ENCODE measurements at regions not wholly inside any gene's neighbourhood (a gene's known extent, or its start where the extent isn't known, plus 50 kb on each side); places are given as distances from the start of the nearest gene placed in this dataset.

- peak; percentile 28 for ATAC-seq
- DNase-seq (ENCODE audit: low read depth, low spot score): no peak
- H3K4me1 ChIP-seq (ENCODE audit: control insufficient read depth in 1 of 2, insufficient read depth in 2 of 2, low read length in 2 of 2): peaks cover 63 to 91% of the 10 kb centered on the region in 2 experiments
- peak overlapping the region; percentile 46 for H3K9ac ChIP-seq (ENCODE audit: low read length)
- POLR2A ChIA-PET: interaction anchor here (1.3 kb wide), 1 partner anchor 32 kb away, joined by 11 read pairs; no protein-coding TSS in a partner anchor
- H3K36me3 ChIP-seq (ENCODE audit: control insufficient read depth in 1 of 2, insufficient read depth in 2 of 2, low read length in 2 of 2): no peaks in the 10 kb centered on the region
- H3K4me3 ChIP-seq (replicated peaks in 1 of 2; ENCODE audit: low read depth in 1 of 2, low read length in 2 of 2): no peak overlapping the region
- RAD21 ChIA-PET (ENCODE audit: low non-redundant PET in 1 of 2, low total read pairs in 2 of 2, uncharacterized antibody in 2 of 2, unreplicated experiment in 2 of 2): no interaction called here
- no peaks in the 10 kb centered on the region for H3K79me2 ChIP-seq (ENCODE audit: insufficient read depth, low read length)
- TF ChIP-seq ZNF274 (IDR thresholded peaks at IDR 0.05; ENCODE audit: low read depth, low read length) (no peak), POLR2AphosphoS5 (IDR thresholded peaks at IDR 0.05; ENCODE audit: low read depth, low read length) (no peak), SP1 (IDR thresholded peaks at IDR 0.05; ENCODE audit: low read depth) (no peak), EZH2phosphoT487 (IDR thresholded peaks at IDR 0.05; ENCODE audit: borderline replicate concordance) (no peak), RAD21 (IDR thresholded peaks at IDR 0.05; ENCODE audit: low read depth) (no peak), TCF7L2 (IDR thresholded peaks at IDR 0.05; ENCODE audit: borderline replicate concordance, extremely low read depth, insufficient read depth, insufficient read length) (no peak), MAX (IDR thresholded peaks at IDR 0.05) (no peak), ELF1 (IDR thresholded peaks at IDR 0.05; ENCODE audit: borderline replicate concordance, low read depth) (no peak), FOSL1 (IDR thresholded peaks at IDR 0.05; ENCODE audit: low read depth) (no peak)
- H3K9me3 ChIP-seq (ENCODE audit: control insufficient read depth in 1 of 2, insufficient read depth in 1 of 2, low read depth in 1 of 2, low read length in 2 of 2): no peaks in the 10 kb centered on the region
- no peaks in the 10 kb centered on the region for H3K27me3 ChIP-seq (ENCODE audit: insufficient read depth, low read length)
- CTCF ChIA-PET: interaction anchor here (2.0 kb wide), 1 partner anchor 17 kb away, joined by 9 read pairs; no protein-coding TSS in a partner anchor
- H2AFZ ChIP-seq (ENCODE audit: low read depth, low read length, poor library complexity, severe bottlenecking): no peak overlapping the region
- H3K9me2 ChIP-seq (ENCODE audit: insufficient read depth): no peaks in the 10 kb centered on the region
- no TSS peak for BruUV-seq (replicated peaks)
- H3K4me2 ChIP-seq (ENCODE audit: low read length): peak overlapping the region; percentile 63
- no peaks in the 10 kb centered on the region for H4K20me1 ChIP-seq (ENCODE audit: insufficient read depth)
- intact Hi-C loops (cut with micrococcal nuclease): no loop called here
- peak overlapping the region; percentile 54 for H3K27ac ChIP-seq (ENCODE audit: low read depth, low read length)
Observed at GRCh38 chr18:70416496-70416895, 127.7 kb downstream of the SOCS6 start.

GRCh38 chr18:70415823-70416488 lies 127.1 kb downstream of the SOCS6 start:
- H3K27me3 ChIP-seq (ENCODE audit: insufficient read depth, low read length): no peaks in the 10 kb centered on the region
- no peaks in the 10 kb centered on the region for H3K79me2 ChIP-seq (ENCODE audit: insufficient read depth, low read length)
- no peaks in the 10 kb centered on the region for H3K36me3 ChIP-seq (ENCODE audit: control insufficient read depth in 1 of 2, insufficient read depth in 2 of 2, low read length in 2 of 2)
- H2AFZ ChIP-seq (ENCODE audit: low read depth, low read length, poor library complexity, severe bottlenecking): peak overlapping the region; percentile 85
- CTCF ChIA-PET: interaction anchor here (2.0 kb wide), 1 partner anchor 18 kb away, joined by 9 read pairs; no protein-coding TSS in a partner anchor
- ATAC-seq (peak; percentile 93), DNase-seq (ENCODE audit: low read depth, low spot score) (peak; percentile 64)
- no peaks in the 10 kb centered on the region for H3K9me3 ChIP-seq (ENCODE audit: control insufficient read depth in 1 of 2, insufficient read depth in 1 of 2, low read depth in 1 of 2, low read length in 2 of 2)
- no TSS peak for BruUV-seq (replicated peaks)
- POLR2A ChIA-PET: interaction anchor here (0.7 to 1.3 kb wide), 5 partner anchors 8 to 43 kb away, joined by 3 to 11 read pairs (median 4); no protein-coding TSS in a partner anchor
- peak overlapping the region; percentile 46 for H3K9ac ChIP-seq (ENCODE audit: low read length)
- no peaks in the 10 kb centered on the region for H3K9me2 ChIP-seq (ENCODE audit: insufficient read depth)
- intact Hi-C loops (cut with micrococcal nuclease): no loop called here
- peaks cover 57 to 85% of the 10 kb centered on the region in 2 experiments for H3K4me1 ChIP-seq (ENCODE audit: control insufficient read depth in 1 of 2, insufficient read depth in 2 of 2, low read length in 2 of 2)
- H4K20me1 ChIP-seq (ENCODE audit: insufficient read depth): no peaks in the 10 kb centered on the region
- peak overlapping the region; percentile 63 for H3K4me2 ChIP-seq (ENCODE audit: low read length)
- peak overlapping the region; percentile 54 for H3K27ac ChIP-seq (ENCODE audit: low read depth, low read length)
- RAD21 ChIA-PET (ENCODE audit: low non-redundant PET in 1 of 2, low total read pairs in 2 of 2, uncharacterized antibody in 2 of 2, unreplicated experiment in 2 of 2): no interaction called here
- no peak for TF ChIP-seq ZBTB33 (IDR thresholded peaks at IDR 0.05; ENCODE audit: extremely low read depth, insufficient replicate concordance, low read length)
- peak; percentile 72 for TF ChIP-seq POLR2AphosphoS5 (IDR thresholded peaks at IDR 0.05; ENCODE audit: low read depth, low read length)
- TF ChIP-seq YY1 (IDR thresholded peaks at IDR 0.05; ENCODE audit: extremely low read depth, insufficient replicate concordance, low read depth, low read length): peak; percentile 7
- peak; percentile 24; the same call in 1 of the 2 replicates for TF ChIP-seq ZFX (IDR thresholded peaks at IDR 0.05)
- peak overlapping the region in 1 of 2 experiments; percentile 4; a peak in 3 of 4 replicates for H3K4me3 ChIP-seq (replicated peaks in 1 of 2; ENCODE audit: low read depth in 1 of 2, low read length in 2 of 2)

Measured in HCT116 (cell line).